Astrocyte (in vitro differentiated cells and primary cell): ENCODE measurements at regions not wholly inside any gene's neighbourhood (a gene's known extent, or its start where the extent isn't known, plus 50 kb on each side); places are given as distances from the start of the nearest gene placed in this dataset.

Source experiments
- CTCF ChIP-seq: IDR thresholded peaks from 2 replicates; pipeline ENCODE4 v1.5.1; 2011; ENCODE audit warnings: low read depth, mild to moderate bottlenecking, inconsistent platforms, low read length, moderate library complexity; ENCODE audit not compliant: insufficient read depth
- EZH2 ChIP-seq: IDR thresholded peaks from 2 replicates; pipeline ENCODE4 v1.6.1; 2012; ENCODE audit warnings: mild to moderate bottlenecking, low read length, inconsistent platforms; ENCODE audit not compliant: insufficient read depth

GRCh38 chr2:71923143-71923525, 224.5 kb downstream of the CYP26B1 start:
- TF ChIP-seq CTCF (no peak), EZH2 (no peak)
